H1 (cell line): ENCODE measurements at regions not wholly inside any gene's neighbourhood (a gene's known extent, or its start where the extent isn't known, plus 50 kb on each side); places are given as distances from the start of the nearest gene placed in this dataset.

Experiments used
- CTCF ChIA-PET: fragments of 300-600 bp; sonication (Branson Sonifier 250); formaldehyde crosslinking; loops from one replicate; lab custom pipeline; 2021; ENCODE audit not compliant: partially characterized antibody; lab: Charles Lee
- POLR2A ChIA-PET: fragments of 300-600 bp; sonication (Branson Sonifier 250); formaldehyde crosslinking; loops from one replicate; lab custom pipeline; 2021; ENCODE audit warnings: inconsistent platforms; ENCODE audit not compliant: partially characterized antibody; lab: Charles Lee
- DNase-seq, 2 experiments: peaks; one replicate each; pipeline versions ENCODE4 v3.0.0 to v3.0.0-alpha.2; 2010 to 2022; ENCODE audit warnings: low spot score in 2 of 2, low read depth in 1 of 2, mixed read lengths in 1 of 2
- FAIRE-seq: peaks from 2 replicates; lab custom pipeline; 2011; peaks lifted over from hg19 to GRCh38; lab: Jason Lieb, UNC
- H2AFZ ChIP-seq: 2 replicates; pipeline ENCODE4 v1.8.1; 2012; ENCODE audit warnings: low read length, inconsistent platforms
- H2AK5ac ChIP-seq: 2 replicates; pipeline ENCODE4 v1.6.1; 2013; ENCODE audit warnings: low read depth, low read length
- H2BK120ac ChIP-seq: replicated peaks from 2 replicates; pipeline ENCODE3; 2013; ENCODE audit warnings: low read depth, low read length, inconsistent platforms
- H2BK12ac ChIP-seq: 2 replicates; pipeline ENCODE4 v1.6.1; 2013; ENCODE audit warnings: low read depth, low read length
- H2BK15ac ChIP-seq: 2 replicates; pipeline ENCODE4 v1.6.1; 2013; ENCODE audit warnings: low read length
- H2BK20ac ChIP-seq: 2 replicates; pipeline ENCODE4 v1.6.1; 2013; ENCODE audit warnings: low read length
- H2BK5ac ChIP-seq: 2 replicates; pipeline ENCODE4 v1.6.1; 2013; ENCODE audit warnings: low read depth, low read length
- H3K14ac ChIP-seq: 2 replicates; pipeline ENCODE4 v1.6.1; 2013; ENCODE audit warnings: inconsistent platforms; ENCODE audit not compliant: insufficient read length
- H3K18ac ChIP-seq: 2 replicates; pipeline ENCODE4 v1.6.1; 2013; ENCODE audit warnings: low read length; ENCODE audit errors: extremely low read depth
- H3K23ac ChIP-seq: 2 replicates; pipeline ENCODE4 v1.6.1; 2013; ENCODE audit warnings: inconsistent platforms; ENCODE audit not compliant: insufficient read length
- H3K23me2 ChIP-seq: 2 replicates; pipeline ENCODE4 v1.6.1; 2013; ENCODE audit warnings: low read depth, low read length
- H3K27ac ChIP-seq: 2 replicates; pipeline ENCODE4 v1.6.1; 2011; ENCODE audit warnings: low read depth, low read length, inconsistent platforms
- H3K27me3 ChIP-seq, 4 experiments: replicated peaks in 1 of 4; 1 replicate in 1 of 4; 2 replicates in 3 of 4; pipeline versions ENCODE4 v1.6.1 to v1.8.1; 2011 to 2013; ENCODE audit warnings: low read length in 3 of 4, mild to moderate bottlenecking in 3 of 4, inconsistent platforms in 2 of 4, mixed read lengths in 2 of 4, moderate library complexity in 1 of 4; ENCODE audit not compliant: control insufficient read depth in 3 of 4, insufficient read depth in 3 of 4; ENCODE audit errors: extremely low read depth in 1 of 4
- H3K36me3 ChIP-seq, 4 experiments: 2 replicates each; pipeline versions ENCODE4 v1.6.1 to v1.8.1; 2011 to 2013; ENCODE audit warnings: mild to moderate bottlenecking in 4 of 4, low read length in 3 of 4, moderate library complexity in 2 of 4, control low read depth in 1 of 4, inconsistent platforms in 1 of 4; ENCODE audit not compliant: insufficient read depth in 4 of 4, control insufficient read depth in 2 of 4
- H3K4ac ChIP-seq: replicated peaks from 2 replicates; pipeline ENCODE3; 2013; ENCODE audit warnings: low read length, low read depth, mixed read lengths, inconsistent platforms; ENCODE audit not compliant: insufficient read length
- H3K4me1 ChIP-seq, 4 experiments: replicated peaks in 1 of 4; 1 replicate in 1 of 4; 2 replicates in 3 of 4; pipeline versions ENCODE4 v1.6.1 to v1.8.1; 2011 to 2013; ENCODE audit warnings: low read length in 3 of 4, inconsistent platforms in 2 of 4, mixed read lengths in 1 of 4; ENCODE audit not compliant: insufficient read depth in 4 of 4, control insufficient read depth in 3 of 4
- H3K4me2 ChIP-seq, 2 experiments: 2 replicates each; pipeline versions ENCODE4 v1.6.1 to v1.8.1; 2011 to 2013; ENCODE audit warnings: low read depth in 2 of 2, low read length in 2 of 2, control low read depth in 1 of 2, inconsistent platforms in 1 of 2, mild to moderate bottlenecking in 1 of 2; ENCODE audit not compliant: insufficient read depth in 1 of 2
- H3K4me3 ChIP-seq, 4 experiments: fragments of 200-600, 300-600 bp in 1 of 4; sonication (generic), shearing (Covaris generic), sonication (Bioruptor Twin) in 1 of 4; 2 replicates each; pipeline versions ENCODE4 v1.5.1 to v1.8.1; 2011 to 2016; ENCODE audit warnings: low read length in 4 of 4, low read depth in 3 of 4, control low read depth in 2 of 4, inconsistent platforms in 2 of 4, mild to moderate bottlenecking in 2 of 4, mixed read lengths in 1 of 4, moderate library complexity in 1 of 4; ENCODE audit not compliant: insufficient read depth in 2 of 4; ENCODE audit errors: extremely low read depth in 1 of 4
- H3K56ac ChIP-seq: replicated peaks from 2 replicates; pipeline ENCODE3; 2013; ENCODE audit warnings: low read depth, mild to moderate bottlenecking, mixed read lengths, low read length, inconsistent platforms; ENCODE audit not compliant: insufficient read length
- H3K79me1 ChIP-seq: 2 replicates; pipeline ENCODE4 v1.6.1; 2013; ENCODE audit warnings: low read depth, low read length, control low read depth
- H3K79me2 ChIP-seq, 2 experiments: 2 replicates each; pipeline versions ENCODE4 v1.6.1 to v1.8.1; 2012 to 2013; ENCODE audit warnings: low read length in 2 of 2, mild to moderate bottlenecking in 2 of 2, inconsistent platforms in 1 of 2; ENCODE audit not compliant: insufficient read depth in 2 of 2, control insufficient read depth in 1 of 2
- H3K9ac ChIP-seq, 4 experiments: replicated peaks in 1 of 4; 1 replicate in 1 of 4; 2 replicates in 3 of 4; pipeline versions ENCODE4 v1.6.1 to v1.8.1; 2011 to 2013; ENCODE audit warnings: low read depth in 3 of 4, low read length in 3 of 4, control low read depth in 2 of 4, mild to moderate bottlenecking in 2 of 4, moderate library complexity in 2 of 4, inconsistent platforms in 1 of 4; ENCODE audit errors: extremely low read depth in 1 of 4
- H3K9me3 ChIP-seq, 2 experiments: 2 replicates each; pipeline versions ENCODE4 v1.6.1 to v1.8.1; 2012 to 2013; ENCODE audit warnings: mild to moderate bottlenecking in 2 of 2, moderate library complexity in 2 of 2, control low read depth in 1 of 2, inconsistent platforms in 1 of 2, low read depth in 1 of 2, low read length in 1 of 2, mixed read lengths in 1 of 2; ENCODE audit not compliant: insufficient read depth in 2 of 2
- H4K20me1 ChIP-seq, 2 experiments: replicated peaks in 1 of 2; 2 replicates each; pipeline versions ENCODE3 to v1.8.1; 2011 to 2013; ENCODE audit warnings: inconsistent platforms in 2 of 2, low read length in 2 of 2, mild to moderate bottlenecking in 1 of 2; ENCODE audit not compliant: insufficient read depth in 2 of 2, control insufficient read depth in 1 of 2
- H4K5ac ChIP-seq: 2 replicates; pipeline ENCODE4 v1.6.1; 2013; ENCODE audit warnings: low read length, low read depth, mixed read lengths, inconsistent platforms; ENCODE audit not compliant: insufficient read length
- H4K8ac ChIP-seq: 2 replicates; pipeline ENCODE4 v1.8.0; 2013; ENCODE audit warnings: mild to moderate bottlenecking, moderate library complexity, low read length, inconsistent platforms; ENCODE audit not compliant: insufficient read depth; ENCODE audit errors: extremely low read depth
- H4K91ac ChIP-seq: replicated peaks from 2 replicates; pipeline ENCODE3; 2013; ENCODE audit warnings: low read length, mixed read lengths, inconsistent platforms; ENCODE audit not compliant: insufficient read length
- GABPA ChIP-seq: IDR thresholded peaks from 2 replicates; pipeline ENCODE4 v1.6.1; 2011; ENCODE audit warnings: mild to moderate bottlenecking, low read length, moderate library complexity, borderline replicate concordance; ENCODE audit not compliant: insufficient read depth
- GTF2F1 ChIP-seq: IDR thresholded peaks from 2 replicates; pipeline ENCODE4 v1.6.1; 2012; ENCODE audit warnings: low read depth, low read length, improper control_type of control experiment, borderline replicate concordance
- HDAC6 ChIP-seq: IDR thresholded peaks from one replicate; pipeline ENCODE4 v1.7.1; 2012; ENCODE audit warnings: low read depth, mild to moderate bottlenecking, inconsistent platforms, low read length, moderate library complexity
- KDM4A ChIP-seq: IDR thresholded peaks from one replicate; pipeline ENCODE4 v1.7.1; 2012; ENCODE audit warnings: low read depth, mild to moderate bottlenecking, moderate library complexity, low read length, inconsistent platforms; ENCODE audit not compliant: severe bottlenecking
- RBBP5 ChIP-seq: IDR thresholded peaks from 2 replicates; pipeline ENCODE4 v1.7.1; 2012; ENCODE audit warnings: low read depth, mild to moderate bottlenecking, inconsistent platforms, low read length, moderate library complexity, borderline replicate concordance
- RFX5 ChIP-seq: IDR thresholded peaks from 2 replicates; pipeline ENCODE4 v1.6.1; 2011; ENCODE audit warnings: low read depth, low read length, improper control_type of control experiment, borderline replicate concordance
- SAP30 ChIP-seq: fragments of 300-600 bp; sonication (generic); IDR thresholded peaks from 2 replicates; pipeline ENCODE4 v1.7.1; 2012; ENCODE audit warnings: low read length, moderate library complexity, mild to moderate bottlenecking, inconsistent platforms; ENCODE audit not compliant: insufficient read depth, insufficient replicate concordance
- SRF ChIP-seq: IDR thresholded peaks from 2 replicates; pipeline ENCODE4 v1.6.1; 2011; ENCODE audit warnings: mild to moderate bottlenecking, low read depth, low read length, moderate library complexity
- WGBS, 2 experiments: shearing (Covaris generic) in 1 of 2; methylation state at CpG; one replicate each; pipeline versions ENCODE4 v1.1.6 to v1.1.7; 2013 to 2015; ENCODE audit warnings: low lambda C conversion rate in 2 of 2, mixed read lengths in 2 of 2, inconsistent platforms in 1 of 2, low coverage in 1 of 2, missing lambda C conversion rate in 1 of 2; ENCODE audit not compliant: insufficient replicate concordance in 2 of 2, insufficient coverage in 1 of 2, insufficient read length in 1 of 2; ENCODE audit errors: extremely low coverage in 1 of 2, missing lambda C conversion rate in 1 of 2; 5-methylcytosine and 5-hydroxymethylcytosine counted together
- TF ChIP-seq, protein P1 (sequence below): IDR thresholded peaks from 2 replicates; pipeline ENCODE4 v1.6.1; 2011; ENCODE audit warnings: low read length, improper control_type of control experiment
- TF ChIP-seq, protein P2 (sequence below): IDR thresholded peaks from 2 replicates; pipeline ENCODE4 v1.6.1; 2011; ENCODE audit warnings: low read depth, mild to moderate bottlenecking, low read length; ENCODE audit not compliant: insufficient read depth

GRCh38 chr1:4175566-4176405 lies 275.7 kb upstream of the C1orf174 start:
- H3K9ac ChIP-seq, result no peak overlapping the region
- H3K27me3 ChIP-seq, result no peaks in the 10 kb centered on the region; a peak in 1 of 7 replicates
- H2AFZ ChIP-seq, result no peak overlapping the region
- no peak overlapping the region for H3K27ac ChIP-seq
- no peak overlapping the region for H3K4me2 ChIP-seq
- H4K91ac ChIP-seq, result no peak overlapping the region
- peak overlapping the region; percentile 60; the same call in 1 of the 2 replicates for H2BK12ac ChIP-seq
- DNase-seq (peak in 1 of 2 experiments; percentile 19), FAIRE-seq (no peak)
- CTCF ChIA-PET, result no interaction called here
- H3K4me1 ChIP-seq, result peaks cover 0 to 4% (median 1%) of the 10 kb centered on the region in 4 experiments; a peak in 5 of 7 replicates
- H4K5ac ChIP-seq, result no peak overlapping the region
- H3K79me2 ChIP-seq, result no peaks in the 10 kb centered on the region
- no peak overlapping the region for H4K8ac ChIP-seq
- no peak overlapping the region for H2BK120ac ChIP-seq
- no peak overlapping the region for H3K18ac ChIP-seq
- no peaks in the 10 kb centered on the region for H4K20me1 ChIP-seq
- no peak overlapping the region for H3K23ac ChIP-seq
- no peak overlapping the region for H2BK5ac ChIP-seq
- no peaks in the 10 kb centered on the region for H3K36me3 ChIP-seq
- H2BK15ac ChIP-seq, result no peak overlapping the region
- H3K14ac ChIP-seq, result no peak overlapping the region
- 92% methylated on average over 10 of the region's 10 CpGs; no CpG with 5 or more reads in 1 of the 2 experiments for WGBS, 2 experiments
- H2AK5ac ChIP-seq, result no peak overlapping the region; the same call in 1 of the 2 replicates
- no peak overlapping the region for H3K56ac ChIP-seq
- H3K4ac ChIP-seq, result no peak overlapping the region
- POLR2A ChIA-PET, result no interaction called here
- no peak overlapping the region for H2BK20ac ChIP-seq
- no peaks in the 10 kb centered on the region for H3K9me3 ChIP-seq
- H3K23me2 ChIP-seq, result no peaks in the 10 kb centered on the region
- no peaks in the 10 kb centered on the region for H3K79me1 ChIP-seq
- no peak overlapping the region for H3K4me3 ChIP-seq
- TF ChIP-seq SRF, result no peak
- TF ChIP-seq, protein P1, sequence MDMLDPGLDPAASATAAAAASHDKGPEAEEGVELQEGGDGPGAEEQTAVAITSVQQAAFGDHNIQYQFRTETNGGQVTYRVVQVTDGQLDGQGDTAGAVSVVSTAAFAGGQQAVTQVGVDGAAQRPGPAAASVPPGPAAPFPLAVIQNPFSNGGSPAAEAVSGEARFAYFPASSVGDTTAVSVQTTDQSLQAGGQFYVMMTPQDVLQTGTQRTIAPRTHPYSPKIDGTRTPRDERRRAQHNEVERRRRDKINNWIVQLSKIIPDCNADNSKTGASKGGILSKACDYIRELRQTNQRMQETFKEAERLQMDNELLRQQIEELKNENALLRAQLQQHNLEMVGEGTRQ, result no peak
- TF ChIP-seq KDM4A, result no peak
- TF ChIP-seq GTF2F1, result no peak
- TF ChIP-seq HDAC6, result no peak
- TF ChIP-seq, protein P2, sequence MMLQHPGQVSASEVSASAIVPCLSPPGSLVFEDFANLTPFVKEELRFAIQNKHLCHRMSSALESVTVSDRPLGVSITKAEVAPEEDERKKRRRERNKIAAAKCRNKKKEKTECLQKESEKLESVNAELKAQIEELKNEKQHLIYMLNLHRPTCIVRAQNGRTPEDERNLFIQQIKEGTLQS, result no peak
- TF ChIP-seq SAP30, result no peak
- no peak for TF ChIP-seq GABPA
- no peak for TF ChIP-seq RFX5
- no peak for TF ChIP-seq RBBP5
